Breast epithelium (tissue), 4 donors: ENCODE measurements at regions not wholly inside any gene's neighbourhood (a gene's known extent, or its start where the extent isn't known, plus 50 kb on each side); places are given as distances from the start of the nearest gene placed in this dataset.

Source experiments
- DNase-seq, 2 donors: peaks; one replicate each; pipeline ENCODE4 v3.0.0-alpha.2; 2019; ENCODE audit warnings: low spot score in 2 of 2
- H3K27ac ChIP-seq, 2 donors: fragments of 200-600 bp; sonication (generic) in 1 of 2; one replicate each; pipeline ENCODE4 v1.5.1; 2016 to 2019; ENCODE audit warnings: mild to moderate bottlenecking in 1 of 2
- H3K27me3 ChIP-seq, 2 donors: fragments of 200-600 bp; sonication (generic) in 1 of 2; one replicate each; pipeline versions ENCODE4 v1.5.1 to v1.6.0; 2017 to 2019; ENCODE audit warnings: control low read depth in 1 of 2, mild to moderate bottlenecking in 1 of 2
- H3K36me3 ChIP-seq: fragments of 200-600 bp; one replicate; pipeline ENCODE4 v1.5.1; 2019
- H3K4me1 ChIP-seq, 2 donors: fragments of 200-600 bp; sonication (generic); one replicate each; pipeline ENCODE4 v1.5.1; 2016 to 2019; ENCODE audit warnings: control low read depth in 1 of 2
- H3K4me3 ChIP-seq, 3 donors: fragments of 200-600 bp; sonication (generic); 1 replicate in 2 of 3; 2 replicates in 1 of 3; pipeline ENCODE4 v1.5.1; 2016 to 2019; ENCODE audit warnings: mild to moderate bottlenecking in 3 of 3, moderate library complexity in 2 of 3
- H3K9me3 ChIP-seq, 2 donors: fragments of 200-600 bp; sonication (generic) in 1 of 2; one replicate each; pipeline ENCODE4 v1.5.1; 2016 to 2019; ENCODE audit warnings: control low read depth in 1 of 2
- CTCF ChIP-seq, 3 donors: fragments of 450-650 bp; IDR thresholded peaks; one replicate each; pipeline ENCODE4 v1.5.1; 2016 to 2017; ENCODE audit warnings: antibody characterized with exemption in 3 of 3, mild to moderate bottlenecking in 3 of 3, moderate library complexity in 3 of 3
- POLR2A ChIP-seq: fragments of 450-650 bp; IDR thresholded peaks from one replicate; pipeline ENCODE4 v1.6.1; 2016; ENCODE audit warnings: antibody characterized with exemption, mild to moderate bottlenecking, moderate library complexity
- POLR2AphosphoS5 ChIP-seq, 3 donors: sonication (generic); formaldehyde crosslinking; IDR thresholded peaks; one replicate each; pipeline ENCODE4 v1.6.1; 2017; ENCODE audit warnings: antibody characterized with exemption in 3 of 3
- intact Hi-C: fragments of 100-400 bp; cut with DNase I; formaldehyde crosslinking; loops from one replicate; pipeline ENCODE4 v1.15.1; 2023; ENCODE audit warnings: low total_unique reads

GRCh38 chr11:91859666-91860065 is 365.0 kb upstream of the FAT3 start:
- H3K36me3 ChIP-seq: no peaks in the 10 kb centered on the region
- intact Hi-C loops: no loop called here
- TF ChIP-seq POLR2AphosphoS5 (IDR thresholded peaks at IDR 0.05): no peak
- no peak for TF ChIP-seq POLR2A
- no peak for TF ChIP-seq CTCF (IDR thresholded peaks at IDR 0.05)
- no peaks in the 10 kb centered on the region for H3K4me1 ChIP-seq
- H3K9me3 ChIP-seq: no peaks in the 10 kb centered on the region
- no peak for DNase-seq
- H3K27me3 ChIP-seq: no peaks in the 10 kb centered on the region
- no peak overlapping the region for H3K27ac ChIP-seq
- no peak overlapping the region for H3K4me3 ChIP-seq

GRCh38 chr11:91857179-91857578 is 367.4 kb upstream of the FAT3 start:
- intact Hi-C loops: no loop called here
- no peak for DNase-seq
- Histone ChIP-seq H3K4me1 (no peaks in the 10 kb centered on the region), H3K36me3 (no peaks in the 10 kb centered on the region), H3K4me3 (no peak overlapping the region), H3K27ac (no peak overlapping the region), H3K9me3 (no peaks in the 10 kb centered on the region), H3K27me3 (no peaks in the 10 kb centered on the region)
- TF ChIP-seq POLR2AphosphoS5 (IDR thresholded peaks at IDR 0.05): no peak
- TF ChIP-seq CTCF (IDR thresholded peaks at IDR 0.05): no peak
- no peak for TF ChIP-seq POLR2A

GRCh38 chr11:91854780-91855179 is 369.8 kb upstream of the FAT3 start:
- H3K27ac ChIP-seq: no peak overlapping the region
- intact Hi-C loops: no loop called here
- TF ChIP-seq POLR2AphosphoS5 (IDR thresholded peaks at IDR 0.05) (no peak), CTCF (IDR thresholded peaks at IDR 0.05) (no peak), POLR2A (no peak)

GRCh38 chr11:91854171-91854570 is 370.4 kb upstream of the FAT3 start:
- no peak for DNase-seq
- Histone ChIP-seq H3K4me1 (no peaks in the 10 kb centered on the region), H3K4me3 (no peak overlapping the region), H3K27me3 (no peaks in the 10 kb centered on the region), H3K27ac (no peak overlapping the region), H3K9me3 (no peaks in the 10 kb centered on the region), H3K36me3 (no peaks in the 10 kb centered on the region)
- TF ChIP-seq POLR2AphosphoS5 (IDR thresholded peaks at IDR 0.05) (no peak), POLR2A (no peak), CTCF (IDR thresholded peaks at IDR 0.05) (no peak)
- intact Hi-C loops: no loop called here

More at GRCh38 chr11:91854780-91855179, 369.8 kb upstream of the FAT3 start:
- no peak for DNase-seq
- no peaks in the 10 kb centered on the region for H3K27me3 ChIP-seq
- H3K9me3 ChIP-seq: no peaks in the 10 kb centered on the region
- H3K36me3 ChIP-seq: no peaks in the 10 kb centered on the region
- H3K4me3 ChIP-seq: no peak overlapping the region
- no peaks in the 10 kb centered on the region for H3K4me1 ChIP-seq

- H3K27ac ChIP-seq: no peak overlapping the region
- H3K36me3 ChIP-seq: no peaks in the 10 kb centered on the region
- intact Hi-C loops: no loop called here
- TF ChIP-seq POLR2A (no peak), POLR2AphosphoS5 (IDR thresholded peaks at IDR 0.05) (no peak), CTCF (IDR thresholded peaks at IDR 0.05) (no peak)
- no peaks in the 10 kb centered on the region for H3K27me3 ChIP-seq
- no peak overlapping the region for H3K4me3 ChIP-seq
- H3K9me3 ChIP-seq: no peaks in the 10 kb centered on the region
- H3K4me1 ChIP-seq: no peaks in the 10 kb centered on the region
- DNase-seq: no peak
These were observed 372.7 kb upstream of the FAT3 start for GRCh38 chr11:91851908-91852307.
